Ishikawa (cell line): ENCODE measurements at regions not wholly inside any gene's neighbourhood (a gene's known extent, or its start where the extent isn't known, plus 50 kb on each side); places are given as distances from the start of the nearest gene placed in this dataset.

Experiments
- CEBPB ChIP-seq: IDR thresholded peaks from 2 replicates; pipeline ENCODE4 v1.6.1; 2012
- CREB1 ChIP-seq: IDR thresholded peaks from 2 replicates; pipeline ENCODE4 v1.6.1; 2012; ENCODE audit warnings: low read depth
- EGR1 ChIP-seq: IDR thresholded peaks from 2 replicates; pipeline ENCODE4 v1.6.1; 2012
- EP300 ChIP-seq: IDR thresholded peaks from 2 replicates; pipeline ENCODE4 v1.6.1; 2012; ENCODE audit warnings: borderline replicate concordance
- FOXM1 ChIP-seq: IDR thresholded peaks from 2 replicates; pipeline ENCODE4 v1.6.1; 2012; ENCODE audit warnings: low read depth, borderline replicate concordance
- MAX ChIP-seq: IDR thresholded peaks from 2 replicates; pipeline ENCODE4 v1.6.1; 2012
- NFIC ChIP-seq: IDR thresholded peaks from 2 replicates; pipeline ENCODE4 v1.6.1; 2012
- RAD21 ChIP-seq: IDR thresholded peaks from 2 replicates; pipeline ENCODE4 v1.6.1; 2012; ENCODE audit warnings: low read depth
- REST ChIP-seq: IDR thresholded peaks from 2 replicates; pipeline ENCODE4 v1.6.1; 2012; ENCODE audit warnings: low read depth, mild to moderate bottlenecking
- TAF1 ChIP-seq: IDR thresholded peaks from 2 replicates; pipeline ENCODE4 v1.6.1; 2012; ENCODE audit warnings: low read depth, mild to moderate bottlenecking
- TCF12 ChIP-seq: IDR thresholded peaks from 2 replicates; pipeline ENCODE4 v1.6.1; 2012; ENCODE audit warnings: low read depth
- TEAD4 ChIP-seq: IDR thresholded peaks from 2 replicates; pipeline ENCODE4 v1.6.1; 2012
- USF1 ChIP-seq: IDR thresholded peaks from 2 replicates; pipeline ENCODE4 v1.6.1; 2012
- YY1 ChIP-seq: IDR thresholded peaks from 2 replicates; pipeline ENCODE4 v1.6.1; 2012; ENCODE audit warnings: low read depth
- ZBTB7A ChIP-seq: IDR thresholded peaks from 2 replicates; pipeline ENCODE4 v1.6.1; 2012; ENCODE audit warnings: low read depth

GRCh38 chr3:107264888-107265287 lies 112.4 kb upstream of the CCDC54 start:
- no peak for TF ChIP-seq CEBPB
- no peak for TF ChIP-seq CREB1
- no peak for TF ChIP-seq EP300
- TF ChIP-seq REST: no peak
- TF ChIP-seq NFIC: no peak
- no peak for TF ChIP-seq RAD21
- no peak for TF ChIP-seq YY1
- TF ChIP-seq TAF1: no peak
- no peak for TF ChIP-seq TEAD4
- TF ChIP-seq TCF12: no peak
- no peak for TF ChIP-seq EGR1
- TF ChIP-seq USF1: no peak
- no peak for TF ChIP-seq ZBTB7A

- TF ChIP-seq CREB1 (no peak), TAF1 (no peak), FOXM1 (no peak), TEAD4 (no peak), NFIC (no peak), RAD21 (no peak), YY1 (no peak), USF1 (no peak), ZBTB7A (no peak), TCF12 (no peak), REST (no peak), MAX (no peak), EGR1 (no peak), EP300 (no peak), CEBPB (no peak)
Measured at GRCh38 chr3:107265526-107265925, 111.7 kb upstream of the CCDC54 start.

DNA sequence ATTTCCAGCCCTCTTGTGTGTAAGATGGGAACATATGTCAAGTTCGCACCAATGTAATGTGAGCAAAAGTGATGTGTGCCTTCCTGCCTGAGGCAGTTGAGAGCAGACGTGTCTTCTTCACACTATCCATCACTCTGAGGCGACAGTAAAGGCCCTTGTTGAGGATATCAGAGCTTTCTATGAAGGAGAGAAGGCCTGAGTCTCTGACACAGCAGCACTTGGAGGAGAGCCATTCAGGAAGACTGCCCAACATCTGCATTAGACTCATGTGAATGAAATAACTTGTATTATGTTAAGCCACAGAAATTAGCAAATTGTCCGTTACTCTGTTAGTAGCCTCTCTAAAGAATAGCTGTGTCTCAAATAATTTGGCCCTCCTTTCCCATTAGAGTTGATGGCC lies 108.8 kb upstream of the CCDC54 start:
- no peak for TF ChIP-seq CREB1

DNA sequence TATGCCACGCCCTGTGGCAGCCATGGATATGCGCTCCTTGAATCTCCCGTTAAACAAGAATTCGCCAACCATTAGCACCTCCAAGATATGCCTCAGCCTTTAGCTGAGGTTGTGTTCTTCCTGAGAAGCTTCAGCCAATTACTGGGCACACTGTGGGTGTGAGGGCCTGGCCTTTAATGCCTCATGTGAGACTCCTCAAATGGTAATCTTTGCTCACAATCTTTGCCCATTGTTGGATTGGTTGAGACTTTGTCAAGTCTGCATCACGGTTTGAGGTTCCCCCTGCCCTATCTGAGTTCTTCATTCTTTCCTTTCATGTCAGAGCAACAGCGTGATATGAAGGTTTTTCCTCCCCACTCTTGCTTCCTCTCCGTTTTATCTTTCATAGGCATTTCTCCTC lies 108.1 kb upstream of the CCDC54 start:
- TF ChIP-seq FOXM1 (no peak), CEBPB (no peak), REST (no peak)

- TF ChIP-seq RAD21: peak; percentile 78
- TF ChIP-seq EGR1: no peak
Measured at GRCh38 chr3:107271787-107272387, 105.4 kb upstream of the CCDC54 start.

- no peak for TF ChIP-seq MAX
- TF ChIP-seq TCF12: no peak
- TF ChIP-seq REST: no peak
- TF ChIP-seq ZBTB7A: no peak
- no peak for TF ChIP-seq TAF1
- TF ChIP-seq TEAD4: no peak
- no peak for TF ChIP-seq CREB1
- TF ChIP-seq CEBPB: no peak
- no peak for TF ChIP-seq EGR1
- no peak for TF ChIP-seq RAD21
- no peak for TF ChIP-seq YY1
- no peak for TF ChIP-seq EP300
- TF ChIP-seq USF1: no peak
- TF ChIP-seq FOXM1: no peak
Measured at GRCh38 chr3:107272471-107272870, 104.8 kb upstream of the CCDC54 start.
